HG02678 (cell line): ENCODE measurements at regions not wholly inside any gene's neighbourhood (a gene's known extent, or its start where the extent isn't known, plus 50 kb on each side); places are given as distances from the start of the nearest gene placed in this dataset.

Source experiments
- ATAC-seq: cut with Tn5 transposase; IDR thresholded peaks from one replicate; pipeline ENCODE4 v1.9.1; 2021; ENCODE audit warnings: mild to moderate bottlenecking, moderate library complexity; ENCODE audit not compliant: unreplicated experiment

GRCh38 chr7:34457329-34457728 lies 200.7 kb upstream of the NPSR1 start:
- ATAC-seq = no peak

GRCh38 chr7:34463830-34464229 lies 194.2 kb upstream of the NPSR1 start:
- ATAC-seq = no peak

GRCh38 chr7:34471844-34472243 lies 186.2 kb upstream of the NPSR1 start:
- no peak for ATAC-seq

DNA sequence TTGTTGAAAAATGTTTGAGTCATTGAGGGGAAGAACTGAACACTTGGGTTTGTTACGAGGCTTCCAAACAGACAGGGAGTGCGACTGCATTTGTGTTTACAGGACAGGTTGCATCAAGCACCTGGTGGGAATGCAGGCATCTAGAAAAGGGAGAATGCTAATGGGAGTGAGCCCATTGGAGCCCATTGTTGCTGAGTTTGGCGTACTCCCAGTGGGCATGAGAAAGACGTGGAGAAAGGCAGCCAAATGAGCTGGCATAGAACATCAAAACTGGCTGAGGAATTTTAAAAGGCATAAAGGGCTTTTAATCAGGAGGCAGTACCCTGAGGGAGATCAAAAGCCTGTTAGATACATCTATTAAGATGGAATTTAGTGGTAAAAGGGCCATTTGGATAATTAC lies 171.6 kb upstream of the NPSR1 start:
- no peak for ATAC-seq

GRCh38 chr7:34487391-34488115 lies 170.5 kb upstream of the NPSR1 start:
- ATAC-seq = no peak

DNA sequence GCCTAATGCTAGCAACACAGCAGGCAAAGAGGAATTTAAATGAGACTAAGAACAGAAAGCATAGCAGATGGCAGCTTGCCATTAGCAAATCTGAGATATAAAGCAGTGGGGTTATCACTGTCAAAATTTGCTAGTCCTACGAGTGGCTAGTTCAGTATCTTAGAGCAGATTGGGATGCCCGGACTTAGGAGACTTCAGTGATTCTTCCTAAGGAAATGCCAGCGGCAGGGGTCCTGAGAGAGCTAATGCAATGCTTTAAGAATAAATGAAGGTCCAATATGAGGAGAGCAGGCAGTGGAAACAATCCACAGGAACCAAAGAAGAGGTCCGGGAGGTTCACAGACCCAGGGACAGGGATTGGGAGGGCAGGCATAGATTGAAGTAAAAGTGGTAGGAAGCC lies 169.3 kb upstream of the NPSR1 start:
- ATAC-seq = no peak

DNA sequence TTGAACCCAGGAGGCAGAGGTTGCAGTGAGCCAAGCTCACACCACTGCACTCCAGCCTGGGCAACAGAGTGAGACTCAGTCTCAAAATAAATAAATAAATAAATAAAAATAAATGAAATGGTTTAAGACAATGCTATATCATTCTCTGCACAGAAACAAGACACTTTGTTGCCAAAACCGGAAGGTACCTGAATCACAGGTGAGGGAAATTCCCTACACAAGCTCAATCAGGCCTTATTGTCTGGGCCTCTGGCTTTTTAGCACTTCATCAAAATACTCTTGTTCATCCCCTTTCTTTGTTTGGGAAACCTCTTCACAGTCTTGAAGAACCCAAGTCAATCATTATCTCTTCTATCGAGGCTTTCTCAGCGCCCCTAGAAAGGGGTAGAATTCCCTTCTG lies 166.1 kb upstream of the NPSR1 start:
- no peak for ATAC-seq

GRCh38 chr7:34493752-34494151 lies 164.3 kb upstream of the NPSR1 start:
- no peak for ATAC-seq

DNA sequence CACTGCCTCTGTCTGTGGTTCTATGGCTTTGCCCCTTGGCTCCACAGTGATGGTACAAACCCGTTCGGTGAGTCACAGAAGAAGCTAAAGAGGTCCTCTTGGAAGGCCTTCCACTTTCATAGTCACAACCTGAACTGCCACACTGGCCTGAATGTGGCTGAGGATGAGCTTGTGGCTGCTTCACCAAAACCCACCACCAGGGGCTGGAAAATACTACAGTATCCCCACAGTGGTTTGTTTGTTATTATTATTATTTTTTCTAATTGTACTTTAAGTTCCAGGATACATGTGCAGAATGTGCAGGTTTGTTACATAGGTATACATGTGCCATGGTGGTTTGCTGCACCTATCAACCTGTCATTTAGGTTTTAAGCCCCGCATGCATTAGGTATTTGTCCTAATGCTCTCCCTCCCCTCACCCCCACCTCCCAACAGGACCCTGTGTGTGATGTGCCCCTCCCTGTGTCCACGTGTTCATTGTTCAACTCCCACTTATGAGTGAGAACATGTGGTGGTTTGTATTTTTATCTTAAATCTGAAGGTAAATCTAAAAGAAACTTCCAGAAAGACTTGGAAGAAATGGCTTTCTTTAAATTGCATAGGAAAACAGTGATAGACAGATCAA lies 160.8 kb upstream of the NPSR1 start:
- ATAC-seq = no peak

DNA sequence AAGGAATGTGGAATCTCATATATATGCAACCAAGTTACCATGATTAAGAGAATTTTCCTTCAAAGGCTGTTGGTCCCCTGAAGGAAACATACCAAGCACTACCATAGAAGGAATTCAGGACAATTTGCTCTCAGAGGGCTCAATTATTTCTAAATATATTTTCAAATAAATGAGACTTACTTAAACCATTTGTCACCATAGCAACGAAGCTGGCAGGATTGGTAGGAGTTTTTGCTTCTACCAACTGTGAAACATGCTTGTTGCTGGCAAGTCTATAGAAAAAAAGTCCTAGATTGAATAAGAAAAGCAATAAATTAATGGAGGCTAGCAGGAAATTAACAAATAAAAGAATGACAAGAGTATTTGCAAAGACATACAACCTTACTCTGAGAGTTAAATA lies 156.9 kb upstream of the NPSR1 start:
- no peak for ATAC-seq

- no peak for ATAC-seq
Observed at GRCh38 chr7:34507191-34507590, 150.8 kb upstream of the NPSR1 start.

GRCh38 chr7:34523226-34523918 lies 134.6 kb upstream of the NPSR1 start:
- no peak for ATAC-seq

DNA sequence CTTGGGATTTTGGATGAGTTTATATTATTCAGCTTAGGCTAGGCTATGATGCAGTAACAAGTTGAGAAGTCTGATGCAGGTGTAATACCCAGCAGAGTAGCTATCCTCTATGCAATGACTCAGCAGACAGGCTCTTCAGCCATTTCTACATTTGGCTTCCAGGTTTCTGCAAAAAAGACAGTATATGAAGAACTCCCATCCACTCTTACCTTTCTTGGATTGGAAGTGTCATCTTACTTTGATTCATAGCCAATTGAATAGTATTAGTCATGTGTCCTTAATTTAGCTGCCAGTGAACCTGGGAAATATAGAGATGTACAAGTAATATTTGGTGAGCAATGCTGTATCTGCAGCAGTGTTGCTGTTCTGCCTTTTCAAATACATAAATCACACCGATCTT lies 127.8 kb upstream of the NPSR1 start:
- ATAC-seq = no peak

DNA sequence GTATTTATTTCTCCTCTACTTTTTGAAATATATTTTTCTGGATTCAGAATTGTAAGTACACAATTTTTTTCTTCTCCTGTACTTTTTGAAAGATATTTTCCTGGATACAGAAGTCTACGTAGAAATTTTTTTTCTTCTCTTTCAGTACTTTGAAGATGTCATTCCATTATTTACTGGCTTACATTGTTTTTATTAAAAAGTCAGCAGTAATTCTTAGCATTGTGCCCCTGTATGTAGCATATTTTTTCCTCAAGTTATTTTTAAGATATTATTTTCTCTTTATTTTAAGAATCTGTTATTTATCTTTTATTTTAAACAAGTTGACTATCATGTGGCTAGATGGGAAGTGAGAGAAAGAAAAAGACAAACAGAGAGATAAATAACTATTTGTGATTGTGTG lies 119.0 kb upstream of the NPSR1 start:
- no peak for ATAC-seq

DNA sequence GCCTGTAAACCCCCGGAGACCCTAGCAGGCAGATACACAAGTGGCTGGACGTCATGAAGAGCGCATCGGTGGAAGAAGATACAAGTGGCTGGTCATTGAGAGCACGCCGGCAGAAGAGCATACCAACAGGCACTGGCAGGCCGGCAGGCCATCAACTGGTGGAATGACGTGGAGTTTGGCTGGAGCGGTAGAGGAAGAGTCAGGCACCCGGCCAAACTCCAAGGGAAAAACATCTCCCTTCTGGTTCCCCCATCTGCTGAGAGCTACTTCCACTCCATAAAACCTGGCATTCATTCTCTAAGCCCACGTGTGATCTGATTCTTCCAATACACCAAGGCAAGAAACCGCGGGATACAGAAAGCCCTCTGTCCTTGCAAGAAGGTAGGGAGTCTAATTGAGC lies 113.4 kb upstream of the NPSR1 start:
- no peak for ATAC-seq

DNA sequence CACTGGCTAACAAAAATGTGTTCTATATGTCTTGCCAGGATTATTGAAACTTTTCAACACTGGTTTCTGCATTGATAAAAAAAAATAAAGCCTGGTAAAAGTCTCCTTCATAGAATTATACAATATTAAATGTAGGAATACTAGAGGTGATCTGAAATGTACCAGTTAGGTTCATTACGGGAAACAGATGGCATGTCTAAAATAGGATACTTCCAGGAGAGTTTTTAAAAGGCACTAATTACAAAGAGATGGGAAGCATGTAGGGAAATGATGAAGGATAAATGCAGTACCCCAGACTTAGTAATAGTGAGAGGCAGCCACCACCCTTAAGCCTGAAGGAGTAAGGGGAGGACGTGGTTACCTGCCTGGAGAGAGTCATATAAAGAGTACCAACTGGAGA lies 107.0 kb upstream of the NPSR1 start:
- ATAC-seq = no peak

- no peak for ATAC-seq
Observed at GRCh38 chr7:34552502-34552901, 105.5 kb upstream of the NPSR1 start.

DNA sequence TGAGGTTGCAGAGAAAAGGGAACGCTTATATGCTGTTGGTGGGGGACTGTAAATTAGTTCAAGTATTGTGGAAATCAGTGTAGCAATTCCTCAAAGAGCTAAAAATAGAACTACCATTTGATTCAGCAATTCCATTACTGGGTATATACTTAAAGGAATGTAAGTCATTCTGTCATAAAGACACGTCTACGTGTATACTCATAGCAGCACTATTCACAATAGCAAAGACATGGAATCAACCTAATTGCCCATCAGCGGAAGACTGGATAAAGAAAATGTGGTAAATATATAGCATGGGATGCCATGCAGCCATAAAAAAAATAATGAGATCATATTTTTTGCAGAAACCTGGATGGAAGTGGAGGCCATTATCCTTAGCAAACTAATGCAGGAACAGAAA lies 100.0 kb upstream of the NPSR1 start:
- no peak for ATAC-seq

DNA sequence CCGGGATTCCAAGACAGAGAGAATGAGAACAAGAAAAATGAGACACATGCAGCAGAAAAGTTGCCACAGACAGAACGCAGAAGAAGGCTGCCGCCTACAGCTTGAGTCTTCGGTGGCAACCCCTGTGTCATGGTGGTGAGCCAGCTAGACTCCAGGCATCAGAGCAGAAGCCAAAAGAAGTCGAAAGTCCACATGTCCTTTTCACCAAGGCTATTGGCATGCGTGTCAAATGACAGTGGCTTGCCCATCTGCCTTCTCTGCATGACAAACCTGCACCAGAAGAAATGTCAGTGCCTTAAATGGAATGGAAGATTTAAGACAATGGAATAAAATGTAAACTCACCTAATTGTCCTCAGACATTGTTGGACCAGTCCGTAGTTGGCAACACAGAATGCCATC lies 93.9 kb upstream of the NPSR1 start:
- ATAC-seq = no peak

DNA sequence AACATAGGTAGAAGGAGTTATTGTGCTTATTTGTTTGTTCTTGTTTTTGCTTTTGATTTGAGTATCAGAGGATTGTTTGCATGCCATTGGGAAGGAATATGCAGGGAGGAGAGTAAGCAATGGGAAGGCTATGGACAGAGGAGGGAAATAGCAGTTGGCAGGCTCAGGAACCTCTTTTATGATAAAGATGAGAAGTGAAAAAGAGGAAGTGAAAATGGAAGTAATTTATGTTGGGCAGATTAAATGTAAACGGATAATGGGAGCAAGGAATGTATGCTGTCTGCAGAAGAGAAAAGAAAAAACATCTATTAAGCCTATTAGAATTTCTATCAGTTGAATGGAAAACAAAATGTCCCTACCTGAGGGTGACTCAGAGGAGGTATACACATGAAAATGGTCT lies 90.1 kb upstream of the NPSR1 start:
- no peak for ATAC-seq

DNA sequence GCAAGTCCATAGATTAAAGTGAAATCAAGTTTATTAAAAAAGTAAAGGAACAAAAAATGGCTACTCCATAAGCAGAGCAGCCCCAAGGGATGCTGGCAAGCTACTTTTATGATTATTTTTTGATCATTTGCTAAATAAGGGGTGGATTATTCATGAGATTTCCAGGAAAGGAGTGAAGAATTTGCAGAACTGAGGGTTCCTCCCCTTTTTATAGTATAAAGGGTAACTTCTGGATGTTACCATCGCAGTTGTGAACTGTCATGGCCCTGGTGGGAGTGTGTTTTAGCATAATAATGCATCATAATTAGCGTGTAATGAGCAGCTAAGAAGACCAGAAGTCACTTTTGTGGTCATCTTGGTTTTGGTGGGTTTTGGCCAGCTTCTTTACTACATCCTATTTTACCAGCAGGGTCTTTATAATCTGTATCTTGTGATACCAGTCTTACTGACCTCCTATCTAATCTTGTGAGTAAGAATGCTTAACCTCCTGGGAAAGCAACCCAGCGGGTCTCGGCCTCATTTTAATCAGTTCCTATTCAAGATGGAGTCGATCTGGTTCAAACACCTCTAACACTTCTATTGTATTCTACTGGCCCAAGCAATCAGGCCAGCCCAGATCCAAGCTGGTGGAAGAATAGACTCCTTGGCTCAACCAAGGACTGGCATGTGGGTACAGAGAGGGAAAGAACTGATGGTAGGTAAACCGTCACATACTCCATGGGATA lies 87.9 kb upstream of the NPSR1 start:
- ATAC-seq = no peak

- ATAC-seq = no peak
Observed at GRCh38 chr7:34575006-34575405, 83.0 kb upstream of the NPSR1 start.
